Skeletal muscle satellite cell (primary cell): ENCODE measurements at regions not wholly inside any gene's neighbourhood (a gene's known extent, or its start where the extent isn't known, plus 50 kb on each side); places are given as distances from the start of the nearest gene placed in this dataset.
"Not testable (repeated sequence)": the region's sequence is repeated elsewhere in the genome, so short reads cannot be mapped to it uniquely, and the experiment has no call there.

Source experiments
- H3K27me3 ChIP-seq: 2 replicates; pipeline ENCODE4 v1.7.0; 2013; ENCODE audit warnings: low read length; ENCODE audit not compliant: control insufficient read depth, insufficient read depth
- H3K36me3 ChIP-seq: 2 replicates; pipeline ENCODE4 v1.7.0; 2013; ENCODE audit warnings: mild to moderate bottlenecking, control low read depth, low read length; ENCODE audit not compliant: insufficient read depth
- H3K4me1 ChIP-seq: 2 replicates; pipeline ENCODE4 v1.7.0; 2013; ENCODE audit warnings: low read length; ENCODE audit not compliant: control insufficient read depth, insufficient read depth
- H3K4me2 ChIP-seq: 2 replicates; pipeline ENCODE4 v1.7.0; 2013; ENCODE audit warnings: mild to moderate bottlenecking, low read length
- H3K4me3 ChIP-seq: 2 replicates; pipeline ENCODE4 v1.7.0; 2013; ENCODE audit warnings: low read length
- H3K9ac ChIP-seq: 2 replicates; pipeline ENCODE4 v1.7.0; 2013; ENCODE audit warnings: mild to moderate bottlenecking, low read depth, low read length, moderate library complexity
- H3K9me3 ChIP-seq: replicated peaks from 2 replicates; pipeline ENCODE4 v1.7.0; 2013; ENCODE audit warnings: mild to moderate bottlenecking, control low read depth, low read length

DNA sequence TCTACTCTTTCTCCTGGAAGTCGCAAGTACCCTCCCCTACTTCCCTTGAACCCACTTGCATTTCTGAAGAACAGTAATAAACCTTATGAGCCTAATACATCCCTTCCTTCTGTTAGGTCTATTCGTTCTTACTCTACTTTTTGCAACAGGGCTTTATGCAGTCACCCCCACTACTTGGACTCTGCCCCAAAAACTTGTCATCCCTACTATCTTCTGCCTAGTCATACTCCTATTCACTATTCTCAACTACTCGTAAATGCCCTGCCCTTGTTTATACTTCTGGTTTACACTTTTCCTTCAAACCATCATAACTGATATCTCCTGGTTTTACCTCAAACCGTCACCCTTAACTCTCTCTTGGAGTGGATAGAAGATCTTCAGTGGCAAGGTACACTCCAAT is 55.2 kb upstream of the SLIT2 start:
- Histone ChIP-seq H3K4me1 (peaks cover 43% of the 10 kb centered on the region), H3K36me3 (no peaks in the 10 kb centered on the region), H3K27me3 (no peaks in the 10 kb centered on the region), H3K4me3 (peak overlapping the region; percentile 20), H3K4me2 (no peak overlapping the region), H3K9me3 (no peaks in the 10 kb centered on the region), H3K9ac (no peak overlapping the region)

GRCh38 chr4:20195071-20195885 is 56.4 kb upstream of the SLIT2 start:
- H3K9ac ChIP-seq = peak overlapping the region; percentile 78
- peaks cover 43% of the 10 kb centered on the region for H3K4me1 ChIP-seq
- no peak overlapping the region for H3K4me3 ChIP-seq
- no peaks in the 10 kb centered on the region for H3K27me3 ChIP-seq
- no peaks in the 10 kb centered on the region for H3K36me3 ChIP-seq
- no peaks in the 10 kb centered on the region for H3K9me3 ChIP-seq
- peak overlapping the region; percentile 62 for H3K4me2 ChIP-seq

- peak overlapping the region; percentile 44 for H3K4me3 ChIP-seq
- H3K36me3 ChIP-seq = no peaks in the 10 kb centered on the region
- peak overlapping the region; percentile 78 for H3K9ac ChIP-seq
- no peaks in the 10 kb centered on the region for H3K9me3 ChIP-seq
- peaks cover 43% of the 10 kb centered on the region for H3K4me1 ChIP-seq
- H3K4me2 ChIP-seq = peak overlapping the region; percentile 62
- H3K27me3 ChIP-seq = no peaks in the 10 kb centered on the region
These were observed 57.3 kb upstream of the SLIT2 start for GRCh38 chr4:20194123-20195013.

- H3K9me3 ChIP-seq = no peaks in the 10 kb centered on the region
- peaks cover 43% of the 10 kb centered on the region for H3K4me1 ChIP-seq
- H3K27me3 ChIP-seq = no peaks in the 10 kb centered on the region
- peak overlapping the region; percentile 78 for H3K9ac ChIP-seq
- no peaks in the 10 kb centered on the region for H3K36me3 ChIP-seq
- no peak overlapping the region for H3K4me3 ChIP-seq
- peak overlapping the region; percentile 62 for H3K4me2 ChIP-seq
These were observed 58.4 kb upstream of the SLIT2 start for GRCh38 chr4:20193141-20193936.

- Histone ChIP-seq H3K36me3 (no peaks in the 10 kb centered on the region), H3K27me3 (no peaks in the 10 kb centered on the region), H3K4me1 (peaks cover 43% of the 10 kb centered on the region), H3K4me2 (no peak overlapping the region), H3K4me3 (no peak overlapping the region), H3K9me3 (no peaks in the 10 kb centered on the region), H3K9ac (no peak overlapping the region)
These were observed 59.0 kb upstream of the SLIT2 start for GRCh38 chr4:20192736-20193135.

GRCh38 chr4:20185103-20185502 is 66.6 kb upstream of the SLIT2 start:
- no peaks in the 10 kb centered on the region for H3K9me3 ChIP-seq
- no peaks in the 10 kb centered on the region for H3K4me1 ChIP-seq
- H3K4me2 ChIP-seq = no peak overlapping the region
- H3K36me3 ChIP-seq = no peaks in the 10 kb centered on the region
- H3K9ac ChIP-seq = no peak overlapping the region
- no peak overlapping the region for H3K4me3 ChIP-seq
- no peaks in the 10 kb centered on the region for H3K27me3 ChIP-seq

GRCh38 chr4:20183131-20183530 is 68.6 kb upstream of the SLIT2 start:
- H3K4me1 ChIP-seq, H3K36me3 ChIP-seq, H3K9ac ChIP-seq, H3K4me2 ChIP-seq, H3K9me3 ChIP-seq, H3K27me3 ChIP-seq, H3K4me3 ChIP-seq: not testable (repeated sequence)

DNA sequence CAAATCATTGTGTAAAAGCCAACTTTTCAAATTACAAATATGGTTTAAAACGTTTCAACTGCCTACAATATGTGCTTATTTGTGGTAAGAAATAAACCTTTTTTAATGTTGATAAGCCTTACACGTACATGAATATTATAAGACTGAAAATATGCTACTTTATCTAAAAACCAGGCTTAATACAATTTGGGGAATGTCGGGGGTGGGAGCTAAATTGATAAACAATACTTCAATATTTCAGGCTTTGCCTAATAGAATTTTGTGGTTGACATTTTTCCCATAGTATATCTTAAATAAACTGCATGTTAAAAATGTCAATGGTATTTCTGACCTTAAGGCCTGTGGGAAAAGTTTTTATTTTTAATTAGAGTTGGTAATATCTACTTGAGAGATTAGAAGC is 69.8 kb upstream of the SLIT2 start:
- no peak overlapping the region for H3K9ac ChIP-seq
- no peaks in the 10 kb centered on the region for H3K4me1 ChIP-seq
- no peak overlapping the region for H3K4me3 ChIP-seq

GRCh38 chr4:20180509-20180908 is 71.2 kb upstream of the SLIT2 start:
- no peaks in the 10 kb centered on the region for H3K36me3 ChIP-seq
- H3K4me3 ChIP-seq = no peak overlapping the region
- no peaks in the 10 kb centered on the region for H3K27me3 ChIP-seq
- no peak overlapping the region for H3K4me2 ChIP-seq
- H3K4me1 ChIP-seq = no peaks in the 10 kb centered on the region
- H3K9ac ChIP-seq = no peak overlapping the region
- H3K9me3 ChIP-seq = no peaks in the 10 kb centered on the region

More for the DNA sequence above, 69.8 kb upstream of the SLIT2 start:
- Histone ChIP-seq H3K9me3 (no peaks in the 10 kb centered on the region), H3K4me2 (no peak overlapping the region), H3K27me3 (no peaks in the 10 kb centered on the region), H3K36me3 (no peaks in the 10 kb centered on the region)

GRCh38 chr4:20178902-20179576 is 72.7 kb upstream of the SLIT2 start:
- H3K4me1 ChIP-seq = no peaks in the 10 kb centered on the region
- H3K27me3 ChIP-seq = no peaks in the 10 kb centered on the region
- H3K9me3 ChIP-seq = no peaks in the 10 kb centered on the region
- no peaks in the 10 kb centered on the region for H3K36me3 ChIP-seq
- H3K4me3 ChIP-seq = no peak overlapping the region
- H3K4me2 ChIP-seq = no peak overlapping the region
- H3K9ac ChIP-seq = no peak overlapping the region

- Histone ChIP-seq H3K36me3 (no peaks in the 10 kb centered on the region), H3K4me2 (no peak overlapping the region), H3K27me3 (no peaks in the 10 kb centered on the region), H3K4me1 (no peaks in the 10 kb centered on the region), H3K4me3 (no peak overlapping the region), H3K9me3 (no peaks in the 10 kb centered on the region), H3K9ac (no peak overlapping the region)
These were observed 74.8 kb upstream of the SLIT2 start for GRCh38 chr4:20176881-20177280.
